PC-3 (cell line): ENCODE measurements at regions not wholly inside any gene's neighbourhood (a gene's known extent, or its start where the extent isn't known, plus 50 kb on each side); places are given as distances from the start of the nearest gene placed in this dataset.

Experiments
- CTCF ChIP-seq: fragments of 300-600 bp; sonication (generic); conservative IDR thresholded peaks from 2 replicates; pipeline ENCODE4 v1.5.1; 2017; ENCODE audit warnings: antibody characterized with exemption, low read depth, mild to moderate bottlenecking, low read length
- EZH2 ChIP-seq: fragments of 300-600 bp; sonication (generic); IDR thresholded peaks from one replicate; pipeline ENCODE4 v1.6.1; 2017; ENCODE audit warnings: antibody characterized with exemption, mild to moderate bottlenecking, low read length; ENCODE audit not compliant: unreplicated experiment

GRCh38 chr5:155689406-155689805 lies 637.6 kb upstream of the SGCD start:
- no peak for TF ChIP-seq CTCF
- TF ChIP-seq EZH2: no peak
